OCI-LY7 (cell line): ENCODE measurements at regions not wholly inside any gene's neighbourhood (a gene's known extent, or its start where the extent isn't known, plus 50 kb on each side); places are given as distances from the start of the nearest gene placed in this dataset.

Experiments used
- BruUV-seq: library from RNA; stranded (reverse); fragments of 400-500 nt; replicated peaks from 2 replicates; lab custom pipeline; 2021; lab: Mats Ljungman, UMichigan
- CTCF ChIA-PET: fragments of 300-600 bp; sonication (Branson Sonifier 250); formaldehyde crosslinking; loops from one replicate; lab custom pipeline; 2022; ENCODE audit warnings: antibody characterized with exemption; ENCODE audit not compliant: unreplicated experiment; lab: Charles Lee
- POLR2A ChIA-PET: fragments of 300-600 bp; sonication (Branson Sonifier 250); formaldehyde crosslinking; loops from one replicate; lab custom pipeline; 2022; ENCODE audit warnings: antibody characterized with exemption; lab: Charles Lee
- DNase-seq: peaks from one replicate; pipeline ENCODE4 v3.0.0-alpha.2; 2015; ENCODE audit warnings: low spot score
- H2AFZ ChIP-seq: fragments of 200-600 bp; sonication (generic), shearing (Covaris generic); 2 replicates; pipeline ENCODE4 v1.6.1; 2014; ENCODE audit warnings: mild to moderate bottlenecking, antibody characterized with exemption, low read length, moderate library complexity
- H3K27ac ChIP-seq: fragments of 200-600 bp; sonication (generic); 2 replicates; pipeline ENCODE4 v1.5.1; 2014; ENCODE audit warnings: mixed run types, low read depth, mild to moderate bottlenecking, moderate library complexity, low read length, inconsistent platforms; ENCODE audit not compliant: poor library complexity, severe bottlenecking
- H3K36me3 ChIP-seq: fragments of 200-600 bp; sonication (generic); 2 replicates; pipeline ENCODE4 v1.6.1; 2014; ENCODE audit warnings: mild to moderate bottlenecking, antibody characterized with exemption, low read length, moderate library complexity, mixed read lengths; ENCODE audit not compliant: insufficient read depth
- H3K4me1 ChIP-seq: fragments of 200-600 bp; sonication (generic); 2 replicates; pipeline ENCODE4 v1.5.1; 2014; ENCODE audit warnings: mild to moderate bottlenecking, low read length; ENCODE audit not compliant: insufficient read depth, poor library complexity, severe bottlenecking
- H3K4me2 ChIP-seq: fragments of 200-600 bp; sonication (generic); 2 replicates; pipeline ENCODE4 v1.6.1; 2014; ENCODE audit warnings: mild to moderate bottlenecking, low read length
- H3K4me3 ChIP-seq: fragments of 200-600 bp; sonication (generic); 2 replicates; pipeline ENCODE4 v1.5.1; 2014; ENCODE audit warnings: mild to moderate bottlenecking, low read depth, low read length; ENCODE audit not compliant: poor library complexity, severe bottlenecking
- H3K79me2 ChIP-seq: fragments of 200-600 bp; sonication (generic); 2 replicates; pipeline ENCODE4 v1.6.1; 2016; ENCODE audit warnings: low read depth, mild to moderate bottlenecking, low read length, moderate library complexity, mixed read lengths; ENCODE audit not compliant: insufficient read depth
- H3K9me2 ChIP-seq: fragments of 200-600 bp; sonication (generic); 2 replicates; pipeline ENCODE4 v1.6.1; 2016; ENCODE audit warnings: mild to moderate bottlenecking, low read length, mixed read lengths; ENCODE audit not compliant: insufficient read depth
- H3K9me3 ChIP-seq: fragments of 200-600 bp; sonication (generic); 2 replicates; pipeline ENCODE4 v1.6.1; 2014; ENCODE audit warnings: mild to moderate bottlenecking, mixed run types, low read length, mixed read lengths
- H4K20me1 ChIP-seq: fragments of 200-600 bp; sonication (generic); 2 replicates; pipeline ENCODE4 v1.6.1; 2014; ENCODE audit warnings: mild to moderate bottlenecking, antibody characterized with exemption, low read length, moderate library complexity, mixed read lengths; ENCODE audit not compliant: insufficient read depth
- EZH2phosphoT487 ChIP-seq: fragments of 200-600 bp; sonication (generic); IDR thresholded peaks from 2 replicates; pipeline ENCODE4 v1.6.1; 2018; ENCODE audit warnings: low read depth, borderline replicate concordance, mild to moderate bottlenecking, mixed run types, antibody characterized with exemption, low read length, moderate library complexity, mixed read lengths
- intact Hi-C: fragments of 100-400 bp; cut with micrococcal nuclease; formaldehyde crosslinking; loops from one replicate; pipeline ENCODE4 v1.10.0; 2022; ENCODE audit not compliant: unreplicated experiment
- TF ChIP-seq, protein P1 (sequence below): fragments of 200-600 bp; sonication (generic); conservative IDR thresholded peaks from 2 replicates; pipeline ENCODE4 v1.5.1; 2014; ENCODE audit warnings: mild to moderate bottlenecking, antibody characterized with exemption, low read length, moderate library complexity, mixed read lengths

DNA sequence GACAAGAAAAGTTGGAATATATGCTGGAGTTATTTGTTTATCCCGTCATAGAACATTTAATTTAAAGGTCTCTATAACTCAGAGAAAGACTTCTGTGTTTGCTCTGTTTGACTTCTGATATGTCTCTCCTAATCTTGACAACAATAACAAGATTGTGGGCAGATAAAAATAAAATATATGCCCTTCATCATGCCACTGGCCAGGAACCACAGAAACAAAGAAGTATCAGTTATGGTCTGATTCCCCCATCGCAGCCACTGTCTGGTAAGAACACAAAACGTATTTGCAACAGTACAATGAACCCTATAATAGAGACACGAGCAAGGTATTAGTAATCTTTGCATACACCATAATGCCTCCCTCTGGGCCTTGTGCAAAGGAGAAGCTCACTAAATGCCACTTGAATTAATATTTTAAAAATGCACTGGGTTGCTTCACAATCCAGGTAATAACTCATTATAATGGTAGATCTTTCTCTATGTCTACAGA, 1498.3 kb downstream of the CDH11 start:
- no peaks in the 10 kb centered on the region for H3K36me3 ChIP-seq
- ChIA-PET CTCF (no interaction called here), POLR2A (no interaction called here)
- no peak for DNase-seq
- no peak overlapping the region for H3K4me3 ChIP-seq
- H3K79me2 ChIP-seq = no peaks in the 10 kb centered on the region
- TF ChIP-seq EZH2phosphoT487 = no peak
- TF ChIP-seq, protein P1, sequence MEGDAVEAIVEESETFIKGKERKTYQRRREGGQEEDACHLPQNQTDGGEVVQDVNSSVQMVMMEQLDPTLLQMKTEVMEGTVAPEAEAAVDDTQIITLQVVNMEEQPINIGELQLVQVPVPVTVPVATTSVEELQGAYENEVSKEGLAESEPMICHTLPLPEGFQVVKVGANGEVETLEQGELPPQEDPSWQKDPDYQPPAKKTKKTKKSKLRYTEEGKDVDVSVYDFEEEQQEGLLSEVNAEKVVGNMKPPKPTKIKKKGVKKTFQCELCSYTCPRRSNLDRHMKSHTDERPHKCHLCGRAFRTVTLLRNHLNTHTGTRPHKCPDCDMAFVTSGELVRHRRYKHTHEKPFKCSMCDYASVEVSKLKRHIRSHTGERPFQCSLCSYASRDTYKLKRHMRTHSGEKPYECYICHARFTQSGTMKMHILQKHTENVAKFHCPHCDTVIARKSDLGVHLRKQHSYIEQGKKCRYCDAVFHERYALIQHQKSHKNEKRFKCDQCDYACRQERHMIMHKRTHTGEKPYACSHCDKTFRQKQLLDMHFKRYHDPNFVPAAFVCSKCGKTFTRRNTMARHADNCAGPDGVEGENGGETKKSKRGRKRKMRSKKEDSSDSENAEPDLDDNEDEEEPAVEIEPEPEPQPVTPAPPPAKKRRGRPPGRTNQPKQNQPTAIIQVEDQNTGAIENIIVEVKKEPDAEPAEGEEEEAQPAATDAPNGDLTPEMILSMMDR = no peak
- no TSS peak for BruUV-seq
- H4K20me1 ChIP-seq = no peaks in the 10 kb centered on the region
- no peak overlapping the region for H3K4me2 ChIP-seq
- intact Hi-C loops = no loop called here
- H3K4me1 ChIP-seq = no peaks in the 10 kb centered on the region
- no peaks in the 10 kb centered on the region for H3K9me3 ChIP-seq
- H3K27ac ChIP-seq = no peak overlapping the region
- H3K9me2 ChIP-seq = no peaks in the 10 kb centered on the region
- H2AFZ ChIP-seq = no peak overlapping the region

DNA sequence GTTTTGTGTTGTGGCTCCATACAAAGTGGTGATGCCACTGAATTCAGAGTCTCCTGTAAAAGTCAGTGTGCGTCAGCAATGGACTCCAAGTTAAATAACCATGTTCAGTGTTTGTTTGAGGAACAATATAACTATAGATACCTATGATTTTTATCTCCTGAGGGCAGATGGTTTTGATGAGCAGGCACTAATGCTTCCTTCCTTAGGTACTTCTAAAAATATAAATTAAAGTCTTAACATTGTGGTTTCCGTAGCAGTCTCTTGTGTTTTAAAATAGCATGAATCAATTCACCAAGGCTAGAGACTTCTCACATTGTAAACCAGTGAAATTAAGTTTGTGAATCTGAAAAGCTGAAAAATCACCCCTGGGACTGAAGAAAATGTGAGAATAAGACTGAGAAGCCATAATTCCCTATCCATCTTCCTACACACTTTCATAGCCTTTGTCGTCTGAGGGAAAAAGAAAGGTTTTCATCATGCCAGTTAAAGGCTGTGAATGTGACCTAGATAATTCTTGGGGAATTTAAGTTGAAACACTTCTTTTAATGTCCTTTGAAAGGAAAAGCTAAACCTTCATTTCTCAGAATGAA, 1502.9 kb downstream of the CDH11 start:
- Histone ChIP-seq H4K20me1 (no peaks in the 10 kb centered on the region), H3K9me3 (no peaks in the 10 kb centered on the region), H3K79me2 (no peaks in the 10 kb centered on the region), H3K36me3 (no peaks in the 10 kb centered on the region), H3K4me3 (no peak overlapping the region), H2AFZ (no peak overlapping the region), H3K27ac (no peak overlapping the region), H3K9me2 (no peaks in the 10 kb centered on the region), H3K4me1 (no peaks in the 10 kb centered on the region), H3K4me2 (no peak overlapping the region)
- POLR2A ChIA-PET = no interaction called here
- no TSS peak for BruUV-seq
- TF ChIP-seq, protein P1 = no peak
- no peak for TF ChIP-seq EZH2phosphoT487
- DNase-seq = no peak
- intact Hi-C loops = no loop called here
- CTCF ChIA-PET = no interaction called here

DNA sequence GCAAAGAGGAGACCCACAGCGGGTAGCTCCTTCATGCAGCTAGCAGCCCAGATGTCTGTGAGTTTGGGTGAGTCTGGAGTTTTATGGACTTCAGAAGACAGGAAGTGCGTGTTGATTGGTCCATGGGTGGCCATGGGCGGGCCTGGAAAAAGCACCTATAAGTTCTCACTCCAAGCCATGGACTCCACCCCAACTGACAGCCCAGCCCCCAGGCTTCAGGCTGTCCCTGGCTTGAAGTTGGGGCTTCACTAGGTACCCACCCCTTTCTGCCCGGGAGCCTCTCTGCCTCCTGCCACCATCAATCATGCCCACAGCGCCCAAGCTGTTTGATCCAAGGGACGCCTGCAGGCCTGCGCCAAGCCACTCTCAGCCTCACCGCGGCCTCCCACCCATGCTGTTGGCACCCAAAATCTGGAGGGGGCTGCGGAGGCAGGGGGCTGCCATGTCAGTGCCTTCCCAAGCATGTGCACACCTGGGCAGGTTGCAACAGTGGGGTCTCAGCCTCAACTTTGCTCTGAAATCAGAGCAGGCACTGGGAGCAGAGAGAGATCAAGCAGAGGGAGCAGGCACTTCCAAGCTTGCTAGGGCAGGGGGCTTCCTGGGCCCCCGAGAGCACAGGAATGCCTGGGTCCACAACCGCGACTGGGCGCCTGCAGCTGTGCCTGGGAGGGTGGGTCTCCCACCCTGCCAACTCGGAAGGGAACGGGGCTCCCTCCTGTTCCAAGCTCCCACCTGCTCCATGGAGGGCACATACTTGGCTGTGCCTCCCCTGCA, 1503.7 kb downstream of the CDH11 start:
- Histone ChIP-seq H3K4me3 (no peak overlapping the region), H3K9me2 (no peaks in the 10 kb centered on the region), H3K9me3 (no peaks in the 10 kb centered on the region), H2AFZ (no peak overlapping the region), H3K27ac (no peak overlapping the region), H3K79me2 (no peaks in the 10 kb centered on the region), H3K36me3 (no peaks in the 10 kb centered on the region), H4K20me1 (no peaks in the 10 kb centered on the region), H3K4me2 (no peak overlapping the region), H3K4me1 (no peaks in the 10 kb centered on the region)
- TF ChIP-seq EZH2phosphoT487 = no peak
- TF ChIP-seq, protein P1 = no peak
- no peak for DNase-seq
- ChIA-PET CTCF (no interaction called here), POLR2A (no interaction called here)
- BruUV-seq = no TSS peak
- intact Hi-C loops = no loop called here
